GM12878 (cell line): ENCODE measurements at regions not wholly inside any gene's neighbourhood (a gene's known extent, or its start where the extent isn't known, plus 50 kb on each side); places are given as distances from the start of the nearest gene placed in this dataset.

ENCODE experiments used
- CEBPB ChIP-seq, 2 experiments: fragments of 150-350 bp in 1 of 2; IDR thresholded peaks; 2 replicates each; pipeline ENCODE4 v1.6.1; 2012 to 2014; ENCODE audit warnings: low read depth in 2 of 2, low read length in 2 of 2, borderline replicate concordance in 1 of 2, inconsistent platforms in 1 of 2
- CHD1 ChIP-seq: IDR thresholded peaks from 2 replicates; pipeline ENCODE4 v1.6.1; 2012; ENCODE audit warnings: low read depth, low read length, improper control_type of control experiment
- CREB1 ChIP-seq: IDR thresholded peaks from 2 replicates; pipeline ENCODE4 v1.6.1; 2012; ENCODE audit warnings: low read depth, mild to moderate bottlenecking, inconsistent platforms
- EGR1 ChIP-seq, 2 experiments: IDR thresholded peaks; 1 replicate in 1 of 2; 2 replicates in 1 of 2; pipeline ENCODE4 v1.6.1; 2011 to 2012; ENCODE audit warnings: low read depth in 2 of 2, low read length in 2 of 2, borderline replicate concordance in 1 of 2, mild to moderate bottlenecking in 1 of 2, moderate library complexity in 1 of 2
- EP300 ChIP-seq, 2 experiments: fragments of 150-350 bp in 1 of 2; IDR thresholded peaks; 2 replicates each; pipeline ENCODE4 v1.6.1; 2011 to 2012; ENCODE audit warnings: low read depth in 2 of 2, low read length in 2 of 2, borderline replicate concordance in 1 of 2, improper control_type of control experiment in 1 of 2, inconsistent platforms in 1 of 2; ENCODE audit not compliant: control insufficient read depth in 1 of 2
- ESRRA ChIP-seq: IDR thresholded peaks from 2 replicates; pipeline ENCODE4 v1.6.1; 2012; ENCODE audit warnings: mild to moderate bottlenecking, low read length, improper control_type of control experiment
- NBN ChIP-seq: fragments of 450-650 bp; IDR thresholded peaks from 2 replicates; pipeline ENCODE4 v1.6.1; 2016
- NR2C2 ChIP-seq: IDR thresholded peaks from 2 replicates; pipeline ENCODE4 v1.6.1; 2011; ENCODE audit warnings: borderline replicate concordance, low read depth; ENCODE audit not compliant: control insufficient read depth, insufficient read length
- POLR2AphosphoS2 ChIP-seq: IDR thresholded peaks from 2 replicates; pipeline ENCODE4 v1.6.1; 2011; ENCODE audit warnings: low read depth, mild to moderate bottlenecking, low read length, improper control_type of control experiment, moderate library complexity
- SMC3 ChIP-seq: IDR thresholded peaks from 2 replicates; pipeline ENCODE4 v1.6.1; 2011; ENCODE audit warnings: low read length, improper control_type of control experiment, borderline replicate concordance
- YY1 ChIP-seq: IDR thresholded peaks from 2 replicates; pipeline ENCODE4 v1.6.1; 2011; ENCODE audit warnings: low read depth, mild to moderate bottlenecking, low read length
- TF ChIP-seq, protein P1 (sequence below), 3 experiments: IDR thresholded peaks in 2 of 3; conservative IDR thresholded peaks in 1 of 3; 2 replicates each; pipeline ENCODE4 v1.5.1; 2011; ENCODE audit warnings: low read depth in 3 of 3, low read length in 3 of 3, mild to moderate bottlenecking in 3 of 3, control low read depth in 2 of 3, moderate library complexity in 2 of 3, inconsistent platforms in 1 of 3, mixed read lengths in 1 of 3; ENCODE audit not compliant: control insufficient read depth in 2 of 3, insufficient read depth in 1 of 3; ENCODE audit errors: extremely low read depth in 1 of 3
- TF ChIP-seq, protein P2 (sequence below): IDR thresholded peaks from 2 replicates; pipeline ENCODE4 v1.6.1; 2011; ENCODE audit warnings: borderline replicate concordance, low read depth, mild to moderate bottlenecking, moderate library complexity, mixed read lengths, low read length; ENCODE audit not compliant: insufficient read depth; ENCODE audit errors: extremely low read length
- TF ChIP-seq, protein P3 (sequence below): IDR thresholded peaks from 2 replicates; pipeline ENCODE4 v1.6.1; 2011; ENCODE audit warnings: low read depth, mild to moderate bottlenecking, low read length, moderate library complexity, borderline replicate concordance; ENCODE audit errors: extremely low read depth

DNA sequence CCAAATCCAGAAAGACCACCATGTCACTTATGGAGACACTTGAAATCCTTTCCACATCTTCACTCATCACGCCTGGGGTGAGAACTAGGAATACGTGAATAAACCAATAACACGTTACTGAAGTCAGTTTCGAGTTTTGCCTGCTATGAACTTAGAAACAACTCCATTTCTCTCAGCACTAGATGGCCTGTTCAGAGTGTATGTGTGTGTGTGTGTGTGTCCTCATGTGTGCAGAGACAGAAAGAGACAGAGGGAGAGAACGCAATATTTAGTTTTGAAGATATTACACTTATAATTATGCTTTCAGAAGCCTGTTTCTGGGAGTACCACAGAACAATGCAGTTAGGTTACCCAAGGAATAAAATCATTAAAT, 81.2 kb upstream of the CCN6 start:
- TF ChIP-seq EP300 (IDR thresholded peaks at IDR 0.05; ENCODE audit: borderline replicate concordance in 1 of 2, control insufficient read depth in 1 of 2, low read depth in 2 of 2, low read length in 2 of 2), result no peak
- no peak for TF ChIP-seq ESRRA
- no peak for TF ChIP-seq SMC3
- TF ChIP-seq, protein P1, sequence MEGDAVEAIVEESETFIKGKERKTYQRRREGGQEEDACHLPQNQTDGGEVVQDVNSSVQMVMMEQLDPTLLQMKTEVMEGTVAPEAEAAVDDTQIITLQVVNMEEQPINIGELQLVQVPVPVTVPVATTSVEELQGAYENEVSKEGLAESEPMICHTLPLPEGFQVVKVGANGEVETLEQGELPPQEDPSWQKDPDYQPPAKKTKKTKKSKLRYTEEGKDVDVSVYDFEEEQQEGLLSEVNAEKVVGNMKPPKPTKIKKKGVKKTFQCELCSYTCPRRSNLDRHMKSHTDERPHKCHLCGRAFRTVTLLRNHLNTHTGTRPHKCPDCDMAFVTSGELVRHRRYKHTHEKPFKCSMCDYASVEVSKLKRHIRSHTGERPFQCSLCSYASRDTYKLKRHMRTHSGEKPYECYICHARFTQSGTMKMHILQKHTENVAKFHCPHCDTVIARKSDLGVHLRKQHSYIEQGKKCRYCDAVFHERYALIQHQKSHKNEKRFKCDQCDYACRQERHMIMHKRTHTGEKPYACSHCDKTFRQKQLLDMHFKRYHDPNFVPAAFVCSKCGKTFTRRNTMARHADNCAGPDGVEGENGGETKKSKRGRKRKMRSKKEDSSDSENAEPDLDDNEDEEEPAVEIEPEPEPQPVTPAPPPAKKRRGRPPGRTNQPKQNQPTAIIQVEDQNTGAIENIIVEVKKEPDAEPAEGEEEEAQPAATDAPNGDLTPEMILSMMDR (IDR thresholded peaks at IDR 0.05 in 2 of 3, conservative IDR thresholded peaks at IDR 0.05 in 1 of 3; ENCODE audit: control insufficient read depth in 2 of 3, extremely low read depth in 1 of 3, insufficient read depth in 1 of 3, low read depth in 3 of 3, low read length in 3 of 3), result no peak
- no peak for TF ChIP-seq CHD1
- TF ChIP-seq YY1, result no peak
- TF ChIP-seq, protein P2, sequence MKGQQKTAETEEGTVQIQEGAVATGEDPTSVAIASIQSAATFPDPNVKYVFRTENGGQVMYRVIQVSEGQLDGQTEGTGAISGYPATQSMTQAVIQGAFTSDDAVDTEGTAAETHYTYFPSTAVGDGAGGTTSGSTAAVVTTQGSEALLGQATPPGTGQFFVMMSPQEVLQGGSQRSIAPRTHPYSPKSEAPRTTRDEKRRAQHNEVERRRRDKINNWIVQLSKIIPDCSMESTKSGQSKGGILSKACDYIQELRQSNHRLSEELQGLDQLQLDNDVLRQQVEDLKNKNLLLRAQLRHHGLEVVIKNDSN, result no peak
- no peak for TF ChIP-seq EGR1 (IDR thresholded peaks at IDR 0.05; ENCODE audit: borderline replicate concordance in 1 of 2, low read depth in 2 of 2, low read length in 2 of 2)
- TF ChIP-seq CREB1, result no peak
- TF ChIP-seq, protein P3, sequence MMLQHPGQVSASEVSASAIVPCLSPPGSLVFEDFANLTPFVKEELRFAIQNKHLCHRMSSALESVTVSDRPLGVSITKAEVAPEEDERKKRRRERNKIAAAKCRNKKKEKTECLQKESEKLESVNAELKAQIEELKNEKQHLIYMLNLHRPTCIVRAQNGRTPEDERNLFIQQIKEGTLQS, result no peak
- no peak for TF ChIP-seq CEBPB (IDR thresholded peaks at IDR 0.05; ENCODE audit: borderline replicate concordance in 1 of 2, low read depth in 2 of 2, low read length in 2 of 2)
- no peak for TF ChIP-seq NR2C2
- TF ChIP-seq NBN, result no peak
- no peak for TF ChIP-seq POLR2AphosphoS2
